ENCODE measurements at regions not wholly inside any gene's neighbourhood (a gene's known extent, or its start where the extent isn't known, plus 50 kb on each side); places are given as distances from the start of the nearest gene placed in this dataset.

- H3K36me3 ChIP-seq (replicated peaks in 1 of 2; ENCODE audit: control insufficient read depth in 1 of 2, insufficient read depth in 2 of 2, low read length in 2 of 2): no peaks in the 10 kb centered on the region
- ChIA-PET CTCF (ENCODE audit: low intra/inter-chr PET ratio, low total read pairs) (no interaction called here), POLR2A (no interaction called here)
- FAIRE-seq (no peak), ATAC-seq (no peak), DNase-seq (ENCODE audit: low spot score) (no peak)
- in situ Hi-C loops (cut with HindIII; ENCODE audit: extremely low pct_ligation_motif_present, low pct_unique_long_range_greater_than_20kb): no loop called here
- H3K27ac ChIP-seq (ENCODE audit: extremely low read length, insufficient read depth, low read length): no peak overlapping the region
- H3K4me1 ChIP-seq (ENCODE audit: insufficient read depth, low read length): no peaks in the 10 kb centered on the region
- intact Hi-C loops (cut with micrococcal nuclease; ENCODE audit: unreplicated experiment): no loop called here
- no TSS peak for BruUV-seq (replicated peaks)
- no peak overlapping the region for H2AFZ ChIP-seq (ENCODE audit: low read length)
- 2% methylated on average over 3 of the region's 3 CpGs for WGBS (ENCODE audit: low lambda C conversion rate)
- H4K20me1 ChIP-seq (ENCODE audit: insufficient read depth, low read length): no peaks in the 10 kb centered on the region
- H3K4me2 ChIP-seq (ENCODE audit: low read depth, low read length): no peak overlapping the region
- no peak overlapping the region for H3K9ac ChIP-seq (ENCODE audit: insufficient read depth, low read depth, low read length)
- no peak overlapping the region for H3K4me3 ChIP-seq (replicated peaks in 1 of 3; ENCODE audit: insufficient read depth in 1 of 3, low read depth in 2 of 3, low read length in 3 of 3)
- H3K27me3 ChIP-seq (ENCODE audit: control insufficient read depth in 1 of 2, insufficient read depth in 2 of 2, low read length in 2 of 2): peaks cover 0 to 8% of the 10 kb centered on the region in 2 experiments; a peak in 1 of 5 replicates
- no peaks in the 10 kb centered on the region for H3K79me2 ChIP-seq (ENCODE audit: insufficient read depth, low read length)
- no peaks in the 10 kb centered on the region for H3K9me3 ChIP-seq (ENCODE audit: low read length)
- TF ChIP-seq XRCC5 (optimal IDR thresholded peaks at IDR 0.05; ENCODE audit: low read length) (no peak), ZNF34 (CRISPR knock-in tag; IDR thresholded peaks at IDR 0.05; ENCODE audit: borderline replicate concordance) (no peak), NFIB (CRISPR knock-in tag; IDR thresholded peaks at IDR 0.05; ENCODE audit: borderline replicate concordance) (no peak)
These were observed 125.3 kb upstream of the ETS2 start for GRCh38 chr21:38680401-38680800.

- Histone ChIP-seq H3K9me3 (ENCODE audit: low read length) (no peaks in the 10 kb centered on the region), H3K27ac (ENCODE audit: extremely low read length, insufficient read depth, low read length) (no peak overlapping the region), H3K4me3 (replicated peaks in 1 of 3; ENCODE audit: insufficient read depth in 1 of 3, low read depth in 2 of 3, low read length in 3 of 3) (no peak overlapping the region), H3K4me1 (ENCODE audit: insufficient read depth, low read length) (no peaks in the 10 kb centered on the region), H3K79me2 (ENCODE audit: insufficient read depth, low read length) (no peaks in the 10 kb centered on the region), H3K9ac (ENCODE audit: insufficient read depth, low read depth, low read length) (no peak overlapping the region), H3K27me3 (ENCODE audit: control insufficient read depth in 1 of 2, insufficient read depth in 2 of 2, low read length in 2 of 2) (no peaks in the 10 kb centered on the region; a peak in 1 of 5 replicates), H3K4me2 (ENCODE audit: low read depth, low read length) (no peak overlapping the region), H3K36me3 (replicated peaks in 1 of 2; ENCODE audit: control insufficient read depth in 1 of 2, insufficient read depth in 2 of 2, low read length in 2 of 2) (no peaks in the 10 kb centered on the region), H4K20me1 (ENCODE audit: insufficient read depth, low read length) (no peaks in the 10 kb centered on the region), H2AFZ (ENCODE audit: low read length) (no peak overlapping the region)
- no TSS peak for BruUV-seq (replicated peaks)
- intact Hi-C loops (cut with micrococcal nuclease; ENCODE audit: unreplicated experiment): no loop called here
- FAIRE-seq (no peak), ATAC-seq (no peak), DNase-seq (ENCODE audit: low spot score) (no peak)
- in situ Hi-C loops (cut with HindIII; ENCODE audit: extremely low pct_ligation_motif_present, low pct_unique_long_range_greater_than_20kb): no loop called here
- WGBS (ENCODE audit: low lambda C conversion rate): 45% methylated on average over 3 of the region's 4 CpGs
- ChIA-PET CTCF (ENCODE audit: low intra/inter-chr PET ratio, low total read pairs) (no interaction called here), POLR2A (no interaction called here)
- TF ChIP-seq ZNF766 (CRISPR knock-in tag; IDR thresholded peaks at IDR 0.05; ENCODE audit: borderline replicate concordance): no peak
- TF ChIP-seq RAD51 (IDR thresholded peaks at IDR 0.05; ENCODE audit: borderline replicate concordance): no peak
- TF ChIP-seq BCLAF1 (IDR thresholded peaks at IDR 0.05): no peak
- TF ChIP-seq NFKB2 (CRISPR knock-in tag; IDR thresholded peaks at IDR 0.05; ENCODE audit: borderline replicate concordance): no peak
- TF ChIP-seq ZNF747 (CRISPR knock-in tag; IDR thresholded peaks at IDR 0.05; ENCODE audit: borderline replicate concordance): no peak
- no peak for TF ChIP-seq THAP9 (CRISPR knock-in tag; IDR thresholded peaks at IDR 0.05; ENCODE audit: borderline replicate concordance)
- TF ChIP-seq CEBPB (IDR thresholded peaks at IDR 0.05; ENCODE audit: borderline replicate concordance, low read depth, low read length): peak; percentile 85
- no peak for TF ChIP-seq HDAC1 (CRISPR knock-in tag; IDR thresholded peaks at IDR 0.05)
- TF ChIP-seq, protein P1, sequence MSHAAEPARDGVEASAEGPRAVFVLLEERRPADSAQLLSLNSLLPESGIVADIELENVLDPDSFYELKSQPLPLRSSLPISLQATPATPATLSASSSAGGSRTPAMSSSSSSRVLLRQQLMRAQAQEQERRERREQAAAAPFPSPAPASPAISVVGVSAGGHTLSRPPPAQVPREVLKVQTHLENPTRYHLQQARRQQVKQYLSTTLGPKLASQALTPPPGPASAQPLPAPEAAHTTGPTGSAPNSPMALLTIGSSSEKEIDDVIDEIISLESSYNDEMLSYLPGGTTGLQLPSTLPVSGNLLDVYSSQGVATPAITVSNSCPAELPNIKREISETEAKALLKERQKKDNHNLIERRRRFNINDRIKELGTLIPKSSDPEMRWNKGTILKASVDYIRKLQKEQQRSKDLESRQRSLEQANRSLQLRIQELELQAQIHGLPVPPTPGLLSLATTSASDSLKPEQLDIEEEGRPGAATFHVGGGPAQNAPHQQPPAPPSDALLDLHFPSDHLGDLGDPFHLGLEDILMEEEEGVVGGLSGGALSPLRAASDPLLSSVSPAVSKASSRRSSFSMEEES (CRISPR knock-in tag; IDR thresholded peaks at IDR 0.05): no peak
- no peak for TF ChIP-seq MIER3 (CRISPR knock-in tag; IDR thresholded peaks at IDR 0.05; ENCODE audit: borderline replicate concordance)
These were observed 122.5 kb upstream of the ETS2 start for GRCh38 chr21:38683222-38683621.
